Neural cell (in vitro differentiated cells): ENCODE measurements at regions not wholly inside any gene's neighbourhood (a gene's known extent, or its start where the extent isn't known, plus 50 kb on each side); places are given as distances from the start of the nearest gene placed in this dataset.

Experiments used
- H2AFZ ChIP-seq: fragments of 200-600, 300-800 bp; sonication (generic), shearing (Covaris generic); 2 replicates; pipeline ENCODE4 v1.6.0; 2014; ENCODE audit warnings: low read depth, mild to moderate bottlenecking, antibody characterized with exemption, low read length, moderate library complexity
- H3F3A ChIP-seq: fragments of 200-600 bp; shearing (Covaris generic); 2 replicates; pipeline ENCODE4 v1.6.1; 2016; ENCODE audit warnings: mild to moderate bottlenecking, moderate library complexity, mixed read lengths, antibody characterized with exemption, low read length; ENCODE audit not compliant: insufficient read depth, poor library complexity, severe bottlenecking
- H3K27ac ChIP-seq: fragments of 200-600, 300-800 bp; sonication (generic), shearing (Covaris generic); 2 replicates; pipeline ENCODE4 v1.5.1; 2014; ENCODE audit warnings: mild to moderate bottlenecking, low read length, moderate library complexity
- H3K27me3 ChIP-seq: fragments of 300-800, 200-600 bp; sonication (generic), shearing (Covaris generic); 2 replicates; pipeline ENCODE4 v1.6.0; 2014; ENCODE audit warnings: mild to moderate bottlenecking, low read depth, low read length, moderate library complexity; ENCODE audit not compliant: insufficient read depth
- H3K36me3 ChIP-seq: fragments of 300-800, 200-600 bp; sonication (generic), shearing (Covaris generic); 2 replicates; pipeline ENCODE4 v1.5.1; 2014; ENCODE audit warnings: mild to moderate bottlenecking, antibody characterized with exemption, low read length, moderate library complexity; ENCODE audit not compliant: insufficient read depth
- H3K4me2 ChIP-seq: fragments of 300-800, 200-600 bp; sonication (generic), shearing (Covaris generic); 2 replicates; pipeline ENCODE4 v1.6.0; 2014; ENCODE audit warnings: mild to moderate bottlenecking, low read length
- H3K4me3 ChIP-seq: fragments of 300-800, 200-600 bp; sonication (generic), shearing (Covaris generic); 2 replicates; pipeline ENCODE4 v1.5.1; 2014; ENCODE audit warnings: mild to moderate bottlenecking, low read length, moderate library complexity
- H3K79me2 ChIP-seq: fragments of 200-600 bp; shearing (Covaris generic); replicated peaks from 2 replicates; pipeline ENCODE4 v1.6.0; 2014; ENCODE audit warnings: mild to moderate bottlenecking, low read length, moderate library complexity; ENCODE audit not compliant: insufficient read depth
- H3K9ac ChIP-seq: fragments of 300-800, 200-600 bp; sonication (generic), shearing (Covaris generic); 2 replicates; pipeline ENCODE4 v1.6.1; 2016; ENCODE audit warnings: mild to moderate bottlenecking, low read length, mixed read lengths
- H3K9me2 ChIP-seq: fragments of 200-600 bp; shearing (Covaris generic); 2 replicates; pipeline ENCODE4 v1.6.1; 2016; ENCODE audit warnings: mild to moderate bottlenecking, low read length, mixed read lengths; ENCODE audit not compliant: insufficient read depth
- H3K9me3 ChIP-seq: fragments of 200-600, 300-800 bp; sonication (generic), shearing (Covaris generic); 2 replicates; pipeline ENCODE4 v1.6.1; 2016; ENCODE audit warnings: mild to moderate bottlenecking, mixed run types, low read length, moderate library complexity, mixed read lengths
- H4K20me1 ChIP-seq: fragments of 200-600 bp; shearing (Covaris generic); 2 replicates; pipeline ENCODE4 v1.6.1; 2016; ENCODE audit warnings: mild to moderate bottlenecking, mixed run types; ENCODE audit not compliant: insufficient read depth
- EP300 ChIP-seq: fragments of 450-650 bp; conservative IDR thresholded peaks from 2 replicates; pipeline ENCODE4 v1.6.1; 2014; ENCODE audit warnings: antibody characterized with exemption, mild to moderate bottlenecking, moderate library complexity; ENCODE audit not compliant: poor library complexity, severe bottlenecking
- EZH2 ChIP-seq: fragments of 200-600, 300-800 bp; shearing (Covaris generic), sonication (generic); IDR thresholded peaks from 2 replicates; pipeline ENCODE4 v1.6.1; 2014; ENCODE audit warnings: antibody characterized with exemption, low read length, borderline replicate concordance, mild to moderate bottlenecking; ENCODE audit not compliant: insufficient read depth, poor library complexity, severe bottlenecking
- MXI1 ChIP-seq: fragments of 450-650 bp; conservative IDR thresholded peaks from 2 replicates; pipeline ENCODE4 v1.6.1; 2014; ENCODE audit warnings: antibody characterized with exemption, mild to moderate bottlenecking; ENCODE audit not compliant: poor library complexity, severe bottlenecking
- POLR2AphosphoS5 ChIP-seq: IDR thresholded peaks from 2 replicates; pipeline ENCODE4 v1.6.1; 2012
- RAD21 ChIP-seq: fragments of 450-650 bp; conservative IDR thresholded peaks from 2 replicates; pipeline ENCODE4 v1.6.1; 2014; ENCODE audit warnings: antibody characterized with exemption, mild to moderate bottlenecking, moderate library complexity
- REST ChIP-seq: IDR thresholded peaks from 2 replicates; pipeline ENCODE4 v1.6.1; 2012; ENCODE audit warnings: borderline replicate concordance
- SMC3 ChIP-seq: fragments of 450-650 bp; conservative IDR thresholded peaks from 2 replicates; pipeline ENCODE4 v1.6.1; 2014; ENCODE audit warnings: antibody characterized with exemption, mild to moderate bottlenecking, moderate library complexity; ENCODE audit not compliant: poor library complexity
- TAF1 ChIP-seq: IDR thresholded peaks from 2 replicates; pipeline ENCODE4 v1.6.1; 2012; ENCODE audit warnings: low read depth
- TF ChIP-seq, protein P1 (sequence below): fragments of 450-650 bp; IDR thresholded peaks from 2 replicates; pipeline ENCODE4 v1.5.1; 2014; ENCODE audit warnings: antibody characterized with exemption, mild to moderate bottlenecking, moderate library complexity; ENCODE audit not compliant: poor library complexity, severe bottlenecking

GRCh38 chr10:36759141-36759805, 366.1 kb upstream of the ANKRD30A start:
- Histone ChIP-seq H3K4me2 (no peak overlapping the region), H3K27ac (no peak overlapping the region), H3K4me3 (no peak overlapping the region), H3K27me3 (no peaks in the 10 kb centered on the region), H3K9me2 (no peaks in the 10 kb centered on the region), H3K9ac (no peak overlapping the region), H3K9me3 (no peaks in the 10 kb centered on the region), H3F3A (no peaks in the 10 kb centered on the region), H4K20me1 (no peaks in the 10 kb centered on the region), H3K79me2 (no peaks in the 10 kb centered on the region), H2AFZ (no peak overlapping the region), H3K36me3 (no peaks in the 10 kb centered on the region)
- TF ChIP-seq MXI1: no peak
- TF ChIP-seq, protein P1, sequence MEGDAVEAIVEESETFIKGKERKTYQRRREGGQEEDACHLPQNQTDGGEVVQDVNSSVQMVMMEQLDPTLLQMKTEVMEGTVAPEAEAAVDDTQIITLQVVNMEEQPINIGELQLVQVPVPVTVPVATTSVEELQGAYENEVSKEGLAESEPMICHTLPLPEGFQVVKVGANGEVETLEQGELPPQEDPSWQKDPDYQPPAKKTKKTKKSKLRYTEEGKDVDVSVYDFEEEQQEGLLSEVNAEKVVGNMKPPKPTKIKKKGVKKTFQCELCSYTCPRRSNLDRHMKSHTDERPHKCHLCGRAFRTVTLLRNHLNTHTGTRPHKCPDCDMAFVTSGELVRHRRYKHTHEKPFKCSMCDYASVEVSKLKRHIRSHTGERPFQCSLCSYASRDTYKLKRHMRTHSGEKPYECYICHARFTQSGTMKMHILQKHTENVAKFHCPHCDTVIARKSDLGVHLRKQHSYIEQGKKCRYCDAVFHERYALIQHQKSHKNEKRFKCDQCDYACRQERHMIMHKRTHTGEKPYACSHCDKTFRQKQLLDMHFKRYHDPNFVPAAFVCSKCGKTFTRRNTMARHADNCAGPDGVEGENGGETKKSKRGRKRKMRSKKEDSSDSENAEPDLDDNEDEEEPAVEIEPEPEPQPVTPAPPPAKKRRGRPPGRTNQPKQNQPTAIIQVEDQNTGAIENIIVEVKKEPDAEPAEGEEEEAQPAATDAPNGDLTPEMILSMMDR: no peak
- no peak for TF ChIP-seq POLR2AphosphoS5
- no peak for TF ChIP-seq REST
- no peak for TF ChIP-seq TAF1
- TF ChIP-seq SMC3: no peak
- TF ChIP-seq RAD21: no peak
- TF ChIP-seq EP300: no peak
- no peak for TF ChIP-seq EZH2

DNA sequence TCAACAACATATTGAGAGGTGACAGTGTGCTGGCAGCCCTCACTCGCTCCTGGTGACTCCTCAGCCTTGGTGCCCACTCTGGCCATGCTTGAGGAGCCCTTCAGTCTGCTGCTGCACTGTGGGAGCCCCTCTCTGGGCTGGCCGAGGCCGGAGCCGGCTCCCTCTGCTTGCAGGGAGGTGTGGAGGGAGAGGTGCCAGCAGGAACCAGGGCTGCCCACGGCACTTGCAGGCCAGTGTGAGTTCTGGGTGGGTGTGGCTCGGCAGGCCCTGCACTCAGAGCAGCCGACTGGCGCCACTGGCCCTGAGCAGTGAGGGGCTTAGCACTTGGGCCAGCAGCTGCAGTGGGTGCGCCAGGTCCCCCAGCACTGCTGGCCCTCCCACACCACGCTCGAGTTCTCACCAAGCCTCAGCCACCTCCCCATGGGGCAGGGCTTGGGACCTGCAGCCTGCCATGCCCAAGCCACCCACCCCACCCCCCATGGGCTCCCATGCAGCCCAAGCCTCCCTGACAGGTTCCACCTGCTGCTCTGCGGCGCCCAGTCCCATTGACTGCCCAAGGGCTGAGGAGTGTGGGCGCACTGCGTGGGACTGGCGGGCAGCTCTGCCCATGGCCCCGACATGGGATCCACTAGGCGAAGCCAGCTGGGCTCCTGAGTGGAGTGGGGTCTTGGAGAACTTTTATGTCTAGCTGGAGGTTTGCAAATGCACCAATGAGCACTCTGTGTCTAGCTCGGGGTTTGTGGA, 377.1 kb upstream of the ANKRD30A start:
- H3K79me2 ChIP-seq: no peaks in the 10 kb centered on the region
- no peaks in the 10 kb centered on the region for H3K9me2 ChIP-seq
- no peaks in the 10 kb centered on the region for H3K9me3 ChIP-seq
- no peaks in the 10 kb centered on the region for H3F3A ChIP-seq
- no peak overlapping the region for H2AFZ ChIP-seq
- no peak overlapping the region for H3K4me2 ChIP-seq
- no peak overlapping the region for H3K9ac ChIP-seq
- no peaks in the 10 kb centered on the region for H3K27me3 ChIP-seq
- H3K27ac ChIP-seq: no peak overlapping the region
- no peaks in the 10 kb centered on the region for H4K20me1 ChIP-seq
- no peaks in the 10 kb centered on the region for H3K36me3 ChIP-seq
- TF ChIP-seq, protein P1: no peak
- no peak for TF ChIP-seq EZH2
- TF ChIP-seq TAF1: no peak
- TF ChIP-seq POLR2AphosphoS5: no peak
- TF ChIP-seq SMC3: no peak
- no peak for TF ChIP-seq REST
- TF ChIP-seq RAD21: no peak
- no peak for TF ChIP-seq EP300
- no peak for TF ChIP-seq MXI1
- no peak overlapping the region for H3K4me3 ChIP-seq
